ENCODE measurements at regions not wholly inside any gene's neighbourhood (a gene's known extent, or its start where the extent isn't known, plus 50 kb on each side); places are given as distances from the start of the nearest gene placed in this dataset.

DNA sequence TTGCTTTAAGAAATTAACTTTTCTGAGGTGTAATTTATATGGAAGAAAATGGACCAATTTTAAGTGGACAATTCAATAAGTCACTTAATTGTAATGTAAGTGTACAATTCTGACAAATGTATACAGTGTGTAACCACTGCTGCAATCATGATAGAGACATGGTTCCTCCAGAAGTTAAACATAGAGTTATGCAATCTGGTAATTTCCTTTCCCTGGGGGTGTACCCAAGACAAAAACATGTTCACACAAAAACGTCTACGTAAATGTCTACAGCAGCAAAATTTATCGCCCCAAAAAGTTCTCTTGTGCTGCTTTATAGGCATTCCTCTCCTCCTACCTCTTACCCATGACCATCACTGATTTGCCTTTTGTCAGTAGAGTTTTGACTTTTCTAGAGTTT is 141.5 kb downstream of the AQP4 start:
- Histone ChIP-seq H3K9me3 (ENCODE audit: insufficient read depth, low read length) (no peaks in the 10 kb centered on the region), H3K4me3 (ENCODE audit: insufficient read length, low read depth) (no peak overlapping the region), H3K36me3 (ENCODE audit: insufficient read depth, insufficient read length, low read length) (no peaks in the 10 kb centered on the region), H3K27me3 (ENCODE audit: insufficient read depth, insufficient read length) (no peaks in the 10 kb centered on the region), H3K9ac (ENCODE audit: insufficient read length, low read depth) (no peak overlapping the region), H3K4me1 (ENCODE audit: insufficient read depth, insufficient read length) (no peaks in the 10 kb centered on the region)
- no peak for DNase-seq (ENCODE audit: low read depth, low spot score)
- TF ChIP-seq ZNF274 (IDR thresholded peaks at IDR 0.05; ENCODE audit: low read depth, low read length) (no peak), SUZ12 (IDR thresholded peaks at IDR 0.05; ENCODE audit: extremely low read depth, insufficient read depth, insufficient read length) (no peak), YY1 (IDR thresholded peaks at IDR 0.05; ENCODE audit: insufficient read depth, insufficient read length) (no peak)

DNA sequence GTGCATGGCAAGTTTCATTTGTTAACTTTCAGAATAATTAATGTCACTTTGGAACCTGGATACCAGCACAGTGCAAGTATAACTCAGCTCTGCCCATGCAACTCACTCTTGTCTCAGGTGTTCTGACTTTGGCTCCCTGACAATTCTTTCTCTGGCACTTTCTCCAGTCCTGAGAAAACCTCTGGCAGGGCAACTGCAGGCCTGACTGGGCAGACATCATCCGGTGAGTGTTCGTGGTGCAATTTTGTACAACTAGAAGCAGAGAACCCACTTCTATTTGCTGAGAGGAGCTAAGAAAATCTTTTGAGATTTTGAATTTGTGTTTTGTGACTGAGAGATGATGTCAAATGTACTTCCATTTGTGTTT is 143.0 kb downstream of the AQP4 start:
- H3K4me3 ChIP-seq (ENCODE audit: insufficient read length, low read depth): no peak overlapping the region
- no peaks in the 10 kb centered on the region for H3K36me3 ChIP-seq (ENCODE audit: insufficient read depth, insufficient read length, low read length)
- H3K27me3 ChIP-seq (ENCODE audit: insufficient read depth, insufficient read length): no peaks in the 10 kb centered on the region
- DNase-seq (ENCODE audit: low read depth, low spot score): no peak
- TF ChIP-seq ZNF274 (IDR thresholded peaks at IDR 0.05; ENCODE audit: low read depth, low read length) (no peak), YY1 (IDR thresholded peaks at IDR 0.05; ENCODE audit: insufficient read depth, insufficient read length) (no peak), SUZ12 (IDR thresholded peaks at IDR 0.05; ENCODE audit: extremely low read depth, insufficient read depth, insufficient read length) (no peak)
- no peak overlapping the region for H3K9ac ChIP-seq (ENCODE audit: insufficient read length, low read depth)
- H3K4me1 ChIP-seq (ENCODE audit: insufficient read depth, insufficient read length): no peaks in the 10 kb centered on the region
- H3K9me3 ChIP-seq (ENCODE audit: insufficient read depth, low read length): no peaks in the 10 kb centered on the region

DNA sequence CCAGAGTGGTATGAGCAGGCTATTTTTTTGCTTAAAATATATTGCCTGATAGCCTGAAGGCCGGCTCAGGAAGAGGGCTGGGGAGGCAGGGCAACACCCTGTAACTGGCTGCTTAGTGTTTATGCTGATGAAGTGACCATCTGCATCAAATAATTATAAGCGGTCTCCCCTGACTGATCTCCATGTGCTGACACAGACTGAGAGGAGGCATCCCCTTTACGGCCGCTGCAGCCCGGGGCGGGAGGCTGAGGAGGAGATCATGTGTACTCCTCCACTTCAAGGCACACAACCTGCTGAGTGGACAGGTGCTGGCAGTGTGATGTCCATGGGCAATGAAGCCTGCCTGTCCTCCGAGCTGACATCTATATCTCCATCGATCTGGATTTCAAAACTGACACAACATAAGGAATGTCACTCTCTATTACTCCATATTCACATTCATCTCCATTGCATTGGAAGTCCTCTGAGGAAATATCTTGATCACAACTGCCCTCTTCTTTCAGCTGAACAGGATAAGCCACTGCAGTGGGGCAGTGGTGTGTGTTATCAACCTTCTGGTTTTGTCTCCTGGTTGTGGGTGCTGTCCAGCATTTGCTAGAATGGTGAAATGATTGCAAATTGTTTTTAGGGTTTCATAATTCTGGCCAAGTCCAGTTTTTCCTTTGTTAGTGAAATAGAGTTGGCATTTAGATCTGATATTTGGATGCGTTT is 143.5 kb downstream of the AQP4 start:
- no peak for TF ChIP-seq ZNF274 (IDR thresholded peaks at IDR 0.05; ENCODE audit: low read depth, low read length)
- TF ChIP-seq SUZ12 (IDR thresholded peaks at IDR 0.05; ENCODE audit: extremely low read depth, insufficient read depth, insufficient read length): no peak
- TF ChIP-seq YY1 (IDR thresholded peaks at IDR 0.05; ENCODE audit: insufficient read depth, insufficient read length): no peak
- no peaks in the 10 kb centered on the region for H3K9me3 ChIP-seq (ENCODE audit: insufficient read depth, low read length)
- no peak overlapping the region for H3K9ac ChIP-seq (ENCODE audit: insufficient read length, low read depth)
- no peaks in the 10 kb centered on the region for H3K4me1 ChIP-seq (ENCODE audit: insufficient read depth, insufficient read length)
- no peak for DNase-seq (ENCODE audit: low read depth, low spot score)
- no peak overlapping the region for H3K4me3 ChIP-seq (ENCODE audit: insufficient read length, low read depth)
- no peaks in the 10 kb centered on the region for H3K27me3 ChIP-seq (ENCODE audit: insufficient read depth, insufficient read length)
- H3K36me3 ChIP-seq (ENCODE audit: insufficient read depth, insufficient read length, low read length): no peaks in the 10 kb centered on the region

DNA sequence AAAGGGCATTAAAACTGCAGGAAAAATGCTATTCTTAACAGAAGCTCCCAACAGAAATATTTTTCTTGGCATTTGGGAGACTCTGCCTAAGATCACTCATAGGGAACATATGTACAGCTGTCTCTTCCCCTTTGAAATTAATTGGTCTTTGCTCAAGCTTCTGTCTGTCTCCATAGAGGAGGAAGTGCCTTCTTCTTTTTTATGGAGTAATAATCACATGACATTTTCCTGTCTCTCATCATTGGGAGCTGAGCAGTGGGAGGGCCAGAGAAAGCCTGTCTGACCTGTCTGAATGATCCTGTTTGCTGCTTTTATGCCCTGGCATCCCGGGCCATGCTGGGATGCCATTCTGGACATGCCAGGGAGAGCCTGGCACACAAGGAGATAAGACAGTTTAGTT is 145.6 kb downstream of the AQP4 start:
- no peak overlapping the region for H3K9ac ChIP-seq (ENCODE audit: insufficient read length, low read depth)
- no peaks in the 10 kb centered on the region for H3K36me3 ChIP-seq (ENCODE audit: insufficient read depth, insufficient read length, low read length)
- TF ChIP-seq YY1 (IDR thresholded peaks at IDR 0.05; ENCODE audit: insufficient read depth, insufficient read length) (no peak), SUZ12 (IDR thresholded peaks at IDR 0.05; ENCODE audit: extremely low read depth, insufficient read depth, insufficient read length) (no peak), ZNF274 (IDR thresholded peaks at IDR 0.05; ENCODE audit: low read depth, low read length) (no peak)
- no peak for DNase-seq (ENCODE audit: low read depth, low spot score)
- H3K4me3 ChIP-seq (ENCODE audit: insufficient read length, low read depth): no peak overlapping the region
- no peaks in the 10 kb centered on the region for H3K4me1 ChIP-seq (ENCODE audit: insufficient read depth, insufficient read length)
- no peaks in the 10 kb centered on the region for H3K27me3 ChIP-seq (ENCODE audit: insufficient read depth, insufficient read length)
- no peaks in the 10 kb centered on the region for H3K9me3 ChIP-seq (ENCODE audit: insufficient read depth, low read length)

DNA sequence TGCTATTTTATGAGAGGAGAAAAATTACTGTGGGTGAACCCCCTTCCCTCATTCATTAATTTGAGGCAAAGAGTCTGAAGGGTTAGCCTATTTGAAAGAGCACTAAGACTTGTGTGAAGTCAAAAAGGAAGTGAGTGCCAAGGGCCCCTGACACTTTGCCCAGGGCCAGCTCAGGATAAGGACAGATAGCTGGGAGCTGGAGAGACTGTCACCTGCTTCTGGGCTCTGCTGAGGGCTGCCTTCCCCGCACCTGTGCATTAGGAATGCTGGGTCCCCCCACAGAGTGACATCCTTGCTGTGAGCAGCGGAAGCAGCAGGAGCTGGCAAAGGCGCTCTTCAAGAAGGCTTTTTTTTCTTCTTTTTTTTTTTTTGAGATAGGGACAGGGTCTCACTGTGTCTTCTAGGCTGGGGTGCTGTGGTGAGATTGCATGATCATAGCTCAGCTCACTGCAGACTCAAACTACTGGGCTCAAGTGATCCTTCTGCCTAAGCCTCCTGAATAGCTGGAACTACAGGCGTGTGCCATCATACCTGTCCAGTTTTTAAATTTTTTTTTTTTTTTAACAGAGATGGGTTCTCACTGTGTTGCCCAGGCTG is 148.3 kb downstream of the AQP4 start:
- no peaks in the 10 kb centered on the region for H3K4me1 ChIP-seq (ENCODE audit: insufficient read depth, insufficient read length)
- TF ChIP-seq ZNF274 (IDR thresholded peaks at IDR 0.05; ENCODE audit: low read depth, low read length) (no peak), SUZ12 (IDR thresholded peaks at IDR 0.05; ENCODE audit: extremely low read depth, insufficient read depth, insufficient read length) (no peak), YY1 (IDR thresholded peaks at IDR 0.05; ENCODE audit: insufficient read depth, insufficient read length) (no peak)
- DNase-seq (ENCODE audit: low read depth, low spot score): no peak
- no peaks in the 10 kb centered on the region for H3K36me3 ChIP-seq (ENCODE audit: insufficient read depth, insufficient read length, low read length)
- no peak overlapping the region for H3K9ac ChIP-seq (ENCODE audit: insufficient read length, low read depth)
- H3K4me3 ChIP-seq (ENCODE audit: insufficient read length, low read depth): no peak overlapping the region
- no peaks in the 10 kb centered on the region for H3K27me3 ChIP-seq (ENCODE audit: insufficient read depth, insufficient read length)
- H3K9me3 ChIP-seq (ENCODE audit: insufficient read depth, low read length): no peaks in the 10 kb centered on the region

DNA sequence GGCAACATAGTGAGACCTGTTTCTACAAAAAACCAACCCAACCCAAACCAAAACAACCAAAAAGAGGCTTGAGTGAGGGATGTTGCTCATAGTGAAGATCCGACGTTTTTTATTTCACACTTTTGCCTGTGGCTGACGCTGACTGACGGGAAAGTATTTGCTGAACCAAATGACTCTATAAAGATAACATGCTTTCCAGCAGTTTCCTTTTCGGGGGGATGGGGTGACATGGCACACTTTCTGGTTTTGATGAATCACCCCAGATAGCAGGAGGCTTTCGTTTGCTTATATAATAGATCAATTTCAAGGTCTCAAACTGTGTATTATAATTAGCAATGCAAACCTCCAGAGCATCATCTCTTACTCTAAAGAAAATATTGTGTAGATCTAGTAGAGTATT is 150.8 kb downstream of the AQP4 start:
- Histone ChIP-seq H3K9ac (ENCODE audit: insufficient read length, low read depth) (no peak overlapping the region), H3K36me3 (ENCODE audit: insufficient read depth, insufficient read length, low read length) (no peaks in the 10 kb centered on the region), H3K4me3 (ENCODE audit: insufficient read length, low read depth) (no peak overlapping the region), H3K27me3 (ENCODE audit: insufficient read depth, insufficient read length) (no peaks in the 10 kb centered on the region), H3K9me3 (ENCODE audit: insufficient read depth, low read length) (no peaks in the 10 kb centered on the region), H3K4me1 (ENCODE audit: insufficient read depth, insufficient read length) (no peaks in the 10 kb centered on the region)
- TF ChIP-seq SUZ12 (IDR thresholded peaks at IDR 0.05; ENCODE audit: extremely low read depth, insufficient read depth, insufficient read length): no peak
- TF ChIP-seq YY1 (IDR thresholded peaks at IDR 0.05; ENCODE audit: insufficient read depth, insufficient read length): no peak
- no peak for TF ChIP-seq ZNF274 (IDR thresholded peaks at IDR 0.05; ENCODE audit: low read depth, low read length)
- DNase-seq (ENCODE audit: low read depth, low spot score): no peak

DNA sequence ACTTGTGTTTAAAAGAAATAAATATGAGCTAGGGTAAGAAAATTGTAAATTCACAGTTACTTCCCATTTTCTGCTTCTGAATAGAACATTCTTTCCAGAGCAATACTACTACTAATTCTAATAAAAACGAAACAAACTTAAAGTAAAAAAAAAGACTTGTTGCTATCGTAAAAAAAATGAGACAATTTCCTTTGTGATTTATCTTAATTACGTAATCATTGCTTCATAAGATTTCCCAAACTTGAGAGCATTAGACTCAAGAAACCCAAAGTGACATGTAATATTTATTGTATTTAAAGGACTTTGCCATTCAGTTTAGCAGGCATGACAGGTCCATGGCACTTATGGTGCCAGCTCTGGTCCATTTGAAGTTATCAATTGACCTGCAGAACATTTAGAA is 153.8 kb downstream of the AQP4 start:
- Histone ChIP-seq H3K4me3 (ENCODE audit: insufficient read length, low read depth) (no peak overlapping the region), H3K4me1 (ENCODE audit: insufficient read depth, insufficient read length) (no peaks in the 10 kb centered on the region), H3K27me3 (ENCODE audit: insufficient read depth, insufficient read length) (no peaks in the 10 kb centered on the region), H3K9me3 (ENCODE audit: insufficient read depth, low read length) (no peaks in the 10 kb centered on the region), H3K36me3 (ENCODE audit: insufficient read depth, insufficient read length, low read length) (no peaks in the 10 kb centered on the region), H3K9ac (ENCODE audit: insufficient read length, low read depth) (no peak overlapping the region)
- DNase-seq (ENCODE audit: low read depth, low spot score): no peak
- no peak for TF ChIP-seq SUZ12 (IDR thresholded peaks at IDR 0.05; ENCODE audit: extremely low read depth, insufficient read depth, insufficient read length)
- no peak for TF ChIP-seq YY1 (IDR thresholded peaks at IDR 0.05; ENCODE audit: insufficient read depth, insufficient read length)
- TF ChIP-seq ZNF274 (IDR thresholded peaks at IDR 0.05; ENCODE audit: low read depth, low read length): no peak

Measured in NT2/D1 (cell line).